Spleen (tissue), 7 donors: ENCODE measurements at regions not wholly inside any gene's neighbourhood (a gene's known extent, or its start where the extent isn't known, plus 50 kb on each side); places are given as distances from the start of the nearest gene placed in this dataset.

Source experiments
- POLR2A ChIP-seq, 3 donors: fragments of 450-650 bp; IDR thresholded peaks; one replicate each; pipeline ENCODE4 v1.5.1; 2017; ENCODE audit warnings: antibody characterized with exemption in 3 of 3, mild to moderate bottlenecking in 1 of 3
- POLR2AphosphoS5 ChIP-seq, 3 donors: sonication (generic); formaldehyde crosslinking; IDR thresholded peaks; one replicate each; pipeline ENCODE4 v1.5.1; 2017; ENCODE audit warnings: antibody characterized with exemption in 3 of 3
- TF ChIP-seq, protein P1 (sequence below), 11 experiments: fragments of 200-600 bp in 7 of 11; fragments of 450-650 bp in 4 of 11; sonication (generic) in 4 of 11; IDR thresholded peaks in 8 of 11; conservative IDR thresholded peaks in 3 of 11; 1 replicate in 7 of 11; 2 replicates in 4 of 11; pipeline versions ENCODE4 v1.4.0 to v1.8.0; 2016 to 2021; ENCODE audit warnings: antibody characterized with exemption in 11 of 11, inconsistent platforms in 4 of 11, mild to moderate bottlenecking in 1 of 11
- donor health status: DM: no; HTN: no; CAD: no; lungs with moderate emphysema.
- donor health status: DM: no; HTN: no; CAD: no.
- donor health status: DM: no; HTN: no; CAD: no.

GRCh38 chr3:162213956-162214355 lies 717.3 kb downstream of the OTOL1 start:
- TF ChIP-seq, protein P1, sequence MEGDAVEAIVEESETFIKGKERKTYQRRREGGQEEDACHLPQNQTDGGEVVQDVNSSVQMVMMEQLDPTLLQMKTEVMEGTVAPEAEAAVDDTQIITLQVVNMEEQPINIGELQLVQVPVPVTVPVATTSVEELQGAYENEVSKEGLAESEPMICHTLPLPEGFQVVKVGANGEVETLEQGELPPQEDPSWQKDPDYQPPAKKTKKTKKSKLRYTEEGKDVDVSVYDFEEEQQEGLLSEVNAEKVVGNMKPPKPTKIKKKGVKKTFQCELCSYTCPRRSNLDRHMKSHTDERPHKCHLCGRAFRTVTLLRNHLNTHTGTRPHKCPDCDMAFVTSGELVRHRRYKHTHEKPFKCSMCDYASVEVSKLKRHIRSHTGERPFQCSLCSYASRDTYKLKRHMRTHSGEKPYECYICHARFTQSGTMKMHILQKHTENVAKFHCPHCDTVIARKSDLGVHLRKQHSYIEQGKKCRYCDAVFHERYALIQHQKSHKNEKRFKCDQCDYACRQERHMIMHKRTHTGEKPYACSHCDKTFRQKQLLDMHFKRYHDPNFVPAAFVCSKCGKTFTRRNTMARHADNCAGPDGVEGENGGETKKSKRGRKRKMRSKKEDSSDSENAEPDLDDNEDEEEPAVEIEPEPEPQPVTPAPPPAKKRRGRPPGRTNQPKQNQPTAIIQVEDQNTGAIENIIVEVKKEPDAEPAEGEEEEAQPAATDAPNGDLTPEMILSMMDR (IDR thresholded peaks at IDR 0.05 in 8 of 11, conservative IDR thresholded peaks at IDR 0.05 in 3 of 11), result no peak
- TF ChIP-seq POLR2A (IDR thresholded peaks at IDR 0.05), result no peak
- no peak for TF ChIP-seq POLR2AphosphoS5 (IDR thresholded peaks at IDR 0.05)
